CD4-positive, CD25-positive, alpha-beta regulatory T cell (primary cell): ENCODE measurements at regions not wholly inside any gene's neighbourhood (a gene's known extent, or its start where the extent isn't known, plus 50 kb on each side); places are given as distances from the start of the nearest gene placed in this dataset.

Experiments used
- ATAC-seq, 2 donors: fragments of 150-1000 bp; cut with Tn5 transposase; one replicate each; pipeline ENCODE4 v1.10.0; 2021; ENCODE audit warnings: low read depth in 2 of 2, moderate number of reproducible peaks in 2 of 2, moderate library complexity in 1 of 2
- DNase-seq, 3 donors: peaks; one replicate each; pipeline versions ENCODE4 v3.0.0 to v3.0.0-alpha.2; 2012 to 2022; ENCODE audit warnings: mixed read lengths in 1 of 3
- H3K27ac ChIP-seq: one replicate; pipeline ENCODE4 v1.7.0; 2013; ENCODE audit warnings: mild to moderate bottlenecking, low read length; ENCODE audit not compliant: insufficient read depth, poor library complexity, severe bottlenecking
- H3K27me3 ChIP-seq: one replicate; pipeline ENCODE4 v1.7.0; 2013; ENCODE audit warnings: low read length; ENCODE audit not compliant: control insufficient read depth, insufficient read depth
- H3K36me3 ChIP-seq: one replicate; pipeline ENCODE4 v1.7.0; 2013; ENCODE audit warnings: mild to moderate bottlenecking, low read length, moderate library complexity; ENCODE audit not compliant: control insufficient read depth, insufficient read depth
- H3K4me1 ChIP-seq: 2 replicates; pipeline ENCODE4 v1.7.0; 2013; ENCODE audit warnings: mild to moderate bottlenecking, low read length; ENCODE audit not compliant: insufficient read depth, control insufficient read depth, poor library complexity, severe bottlenecking
- H3K4me3 ChIP-seq: one replicate; pipeline ENCODE4 v1.7.0; 2013; ENCODE audit warnings: low read depth, mild to moderate bottlenecking, low read length, moderate library complexity
- H3K9me3 ChIP-seq, 2 experiments: 1 replicate in 1 of 2; 2 replicates in 1 of 2; pipeline ENCODE4 v1.7.0; 2013; ENCODE audit warnings: low read length in 2 of 2, mild to moderate bottlenecking in 1 of 2, moderate library complexity in 1 of 2; ENCODE audit not compliant: control insufficient read depth in 2 of 2
- H3K27ac Mint-ChIP-seq, 3 donors: one replicate each; pipeline ENCODE4 v1.8.0; 2020 to 2022; ENCODE audit warnings: mild to moderate bottlenecking in 3 of 3, mixed read lengths in 3 of 3, moderate library complexity in 2 of 3
- H3K27me3 Mint-ChIP-seq: one replicate; pipeline ENCODE4 v1.8.0; 2022; ENCODE audit warnings: mild to moderate bottlenecking, mixed read lengths
- H3K36me3 Mint-ChIP-seq: one replicate; pipeline ENCODE4 v1.8.0; 2020; ENCODE audit warnings: mixed read lengths
- H3K4me1 Mint-ChIP-seq, 4 donors: one replicate each; pipeline ENCODE4 v1.8.0; 2020 to 2022; ENCODE audit warnings: mixed read lengths in 4 of 4, mild to moderate bottlenecking in 1 of 4
- H3K4me3 Mint-ChIP-seq, 4 donors: one replicate each; pipeline ENCODE4 v1.8.0; 2020 to 2022; ENCODE audit warnings: mild to moderate bottlenecking in 4 of 4, mixed read lengths in 4 of 4, moderate library complexity in 3 of 4
- H3K9me3 Mint-ChIP-seq, 7 donors: one replicate each; pipeline ENCODE4 v1.8.0; 2020 to 2022; ENCODE audit warnings: mixed read lengths in 7 of 7, mild to moderate bottlenecking in 3 of 7, moderate library complexity in 2 of 7

DNA sequence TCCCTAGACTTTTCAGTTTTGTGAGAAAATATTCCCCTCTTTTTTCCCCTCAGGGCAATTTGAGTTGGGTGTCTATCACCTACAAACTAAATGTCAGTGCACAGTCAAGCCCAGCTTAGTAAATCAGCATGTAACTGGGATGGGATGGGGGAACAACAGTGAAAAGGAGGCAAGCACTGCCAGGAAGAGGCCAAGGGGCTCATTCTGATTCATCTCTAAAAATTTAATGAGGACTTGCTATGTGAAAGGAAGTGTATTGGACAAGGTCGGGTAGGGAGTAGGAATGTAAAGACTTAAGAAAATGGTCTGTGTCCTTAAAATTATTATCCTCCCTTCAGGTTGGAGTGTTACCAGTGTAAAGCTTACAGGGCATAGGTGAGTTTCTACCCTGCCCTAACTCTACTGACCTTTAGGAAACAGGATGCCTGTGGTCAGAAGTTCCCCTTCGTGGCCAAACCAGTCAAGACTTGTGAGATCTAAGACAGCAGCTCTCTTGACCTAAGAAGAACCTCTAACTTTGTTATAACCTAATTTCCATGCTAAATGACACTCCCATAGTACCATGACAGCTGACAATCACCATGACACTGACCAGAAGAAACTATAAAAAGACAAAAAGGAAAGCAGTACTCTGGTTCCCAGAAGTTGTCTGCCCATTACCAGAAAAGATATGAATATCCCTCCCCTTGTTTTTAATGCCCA is 194.4 kb upstream of the LDB2 start:
- H3K27me3 Mint-ChIP-seq = no peaks in the 10 kb centered on the region
- H3K9me3 ChIP-seq = no peaks in the 10 kb centered on the region
- no peak overlapping the region for H3K4me3 ChIP-seq
- no peak overlapping the region for H3K4me3 Mint-ChIP-seq
- H3K4me1 ChIP-seq = no peaks in the 10 kb centered on the region
- no peak overlapping the region for H3K27ac Mint-ChIP-seq
- no peaks in the 10 kb centered on the region for H3K36me3 ChIP-seq
- H3K4me1 Mint-ChIP-seq = no peaks in the 10 kb centered on the region
- no peaks in the 10 kb centered on the region for H3K36me3 Mint-ChIP-seq
- H3K9me3 Mint-ChIP-seq = peaks cover 0 to 4% (median 0%) of the 10 kb centered on the region in 7 donors
- H3K27me3 ChIP-seq = no peaks in the 10 kb centered on the region
- DNase-seq = no peak
- H3K27ac ChIP-seq = no peak overlapping the region
- ATAC-seq = no peak

DNA sequence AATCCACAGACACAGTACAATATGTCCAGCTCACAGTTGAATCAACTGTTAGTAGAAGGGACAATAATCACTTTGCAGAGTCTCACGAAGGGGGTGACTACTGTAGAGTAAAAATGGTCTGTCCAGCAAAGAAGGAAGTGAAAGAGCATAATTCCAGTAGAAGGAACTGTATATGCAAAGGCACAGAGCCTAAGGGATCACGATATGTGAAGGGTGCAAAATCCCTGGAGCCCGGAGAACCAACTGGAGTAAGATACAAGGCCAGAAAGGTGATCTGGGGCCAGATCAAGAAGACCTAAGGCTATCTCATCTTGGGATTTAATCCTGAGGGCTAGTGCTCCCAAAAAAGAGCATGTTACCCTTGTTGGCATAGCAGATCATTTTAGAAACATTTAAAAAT is 192.7 kb upstream of the LDB2 start:
- Histone ChIP-seq H3K4me1 (no peaks in the 10 kb centered on the region), H3K36me3 (no peaks in the 10 kb centered on the region), H3K9me3 (no peaks in the 10 kb centered on the region), H3K27ac (no peak overlapping the region), H3K27me3 (no peaks in the 10 kb centered on the region), H3K4me3 (no peak overlapping the region)
- DNase-seq = no peak
- Mint-ChIP-seq H3K9me3 (peaks cover 0 to 4% (median 0%) of the 10 kb centered on the region in 7 donors), H3K4me3 (no peak overlapping the region), H3K27ac (no peak overlapping the region), H3K27me3 (no peaks in the 10 kb centered on the region), H3K36me3 (no peaks in the 10 kb centered on the region), H3K4me1 (no peaks in the 10 kb centered on the region)
- ATAC-seq = no peak

DNA sequence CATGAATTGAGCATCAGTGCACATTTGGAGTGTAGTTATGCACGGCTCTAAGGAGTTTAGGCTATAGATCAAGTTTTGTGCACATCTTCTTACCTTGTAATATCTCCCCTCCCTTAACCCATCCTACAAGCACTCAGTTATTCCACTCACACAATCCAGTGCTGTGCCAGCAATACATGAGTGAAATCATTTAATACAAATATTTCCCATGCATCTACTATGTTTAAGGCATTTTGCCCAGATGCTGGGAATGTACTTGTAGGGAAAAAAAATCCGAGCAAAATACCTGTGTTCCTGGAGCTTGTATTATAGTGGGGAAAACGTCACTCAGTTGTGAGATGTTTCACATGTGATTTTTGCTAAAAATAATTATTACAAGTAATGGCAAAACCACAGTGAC is 191.6 kb upstream of the LDB2 start:
- H3K4me3 ChIP-seq = no peak overlapping the region
- ATAC-seq (no peak), DNase-seq (no peak)
- peaks cover 0 to 2% of the 10 kb centered on the region in 2 experiments for H3K9me3 ChIP-seq
- Mint-ChIP-seq H3K27ac (no peak overlapping the region), H3K4me3 (no peak overlapping the region), H3K36me3 (no peaks in the 10 kb centered on the region), H3K27me3 (no peaks in the 10 kb centered on the region), H3K4me1 (no peaks in the 10 kb centered on the region), H3K9me3 (peaks cover 0 to 4% (median 0%) of the 10 kb centered on the region in 7 donors)
- H3K36me3 ChIP-seq = no peaks in the 10 kb centered on the region
- no peaks in the 10 kb centered on the region for H3K4me1 ChIP-seq
- H3K27me3 ChIP-seq = no peaks in the 10 kb centered on the region
- H3K27ac ChIP-seq = no peak overlapping the region

DNA sequence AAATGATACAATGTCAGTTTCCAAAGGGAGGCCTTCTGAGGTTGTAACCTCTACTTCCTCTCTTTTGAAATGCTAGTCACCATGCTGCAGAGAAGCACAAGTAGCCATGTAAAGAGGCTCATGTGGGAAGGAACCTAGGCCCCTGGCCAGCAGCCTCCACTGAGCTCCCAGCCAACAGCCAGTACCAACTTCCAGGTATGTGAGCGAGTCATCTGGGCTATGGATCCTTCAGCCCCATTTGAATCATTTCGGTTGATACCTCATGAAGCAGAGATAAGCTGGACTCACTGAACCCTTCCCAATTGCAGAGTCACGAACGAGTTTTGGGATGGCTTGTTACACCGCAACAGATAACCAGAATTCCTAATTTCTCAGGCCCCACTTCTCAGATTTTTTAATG is 187.0 kb upstream of the LDB2 start:
- Histone ChIP-seq H3K4me3 (no peak overlapping the region), H3K9me3 (peaks cover 0 to 2% of the 10 kb centered on the region in 2 experiments), H3K36me3 (no peaks in the 10 kb centered on the region), H3K4me1 (no peaks in the 10 kb centered on the region), H3K27ac (no peak overlapping the region), H3K27me3 (no peaks in the 10 kb centered on the region)
- Mint-ChIP-seq H3K4me3 (no peak overlapping the region), H3K9me3 (peaks cover 0 to 4% (median 0%) of the 10 kb centered on the region in 7 donors), H3K4me1 (no peaks in the 10 kb centered on the region), H3K27me3 (no peaks in the 10 kb centered on the region), H3K36me3 (no peaks in the 10 kb centered on the region), H3K27ac (no peak overlapping the region)
- ATAC-seq = no peak
- DNase-seq = no peak

DNA sequence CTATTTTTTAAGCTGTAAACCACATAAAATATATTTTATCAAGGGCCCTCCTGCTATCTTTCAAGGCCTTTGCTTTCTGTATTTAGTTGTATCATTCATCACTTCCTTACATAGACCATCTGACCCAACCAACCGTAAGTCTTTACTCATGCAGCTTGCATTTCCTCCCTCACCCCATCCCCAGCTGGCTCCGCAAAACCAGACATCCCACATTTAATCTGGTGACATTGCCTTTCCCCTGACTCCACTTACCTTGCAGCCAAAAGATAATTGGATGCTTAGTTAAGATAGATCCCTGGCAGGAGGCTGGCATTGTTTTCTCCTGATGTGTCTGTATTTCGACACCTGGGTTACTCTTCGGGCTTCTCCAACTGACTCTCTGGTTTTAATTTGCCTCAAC is 183.7 kb upstream of the LDB2 start:
- Mint-ChIP-seq H3K4me1 (no peaks in the 10 kb centered on the region), H3K27me3 (no peaks in the 10 kb centered on the region), H3K36me3 (no peaks in the 10 kb centered on the region), H3K4me3 (no peak overlapping the region), H3K27ac (no peak overlapping the region), H3K9me3 (peaks cover 0 to 3% (median 0%) of the 10 kb centered on the region in 7 donors)
- H3K4me1 ChIP-seq = no peaks in the 10 kb centered on the region
- peaks cover 0 to 2% of the 10 kb centered on the region in 2 experiments for H3K9me3 ChIP-seq
- DNase-seq = no peak
- H3K36me3 ChIP-seq = no peaks in the 10 kb centered on the region
- H3K4me3 ChIP-seq = no peak overlapping the region
- no peaks in the 10 kb centered on the region for H3K27me3 ChIP-seq
- ATAC-seq = no peak
- H3K27ac ChIP-seq = no peak overlapping the region

DNA sequence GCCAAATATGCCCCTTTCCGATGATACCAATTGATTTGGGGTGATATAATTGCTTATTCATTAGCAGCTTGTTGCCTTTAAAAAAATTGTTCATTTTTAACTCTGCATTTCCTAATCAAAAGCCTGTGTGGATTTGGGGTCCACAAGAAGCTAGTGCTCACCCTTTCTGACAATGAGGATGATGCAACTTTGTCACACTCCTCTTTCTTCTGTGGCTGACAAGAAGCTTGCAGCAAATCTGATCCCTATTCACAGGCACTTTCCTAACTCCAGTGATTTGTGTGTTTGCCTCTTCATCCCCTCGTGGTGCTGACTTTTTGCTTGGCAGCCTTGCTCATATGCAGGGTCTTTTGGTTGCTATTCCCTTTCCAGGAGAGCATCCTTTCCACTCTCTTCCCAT is 182.7 kb upstream of the LDB2 start:
- Mint-ChIP-seq H3K4me3 (no peak overlapping the region), H3K9me3 (no peaks in the 10 kb centered on the region), H3K36me3 (no peaks in the 10 kb centered on the region), H3K27ac (no peak overlapping the region), H3K4me1 (no peaks in the 10 kb centered on the region), H3K27me3 (no peaks in the 10 kb centered on the region)
- no peak for ATAC-seq
- H3K9me3 ChIP-seq = peaks cover 0 to 2% of the 10 kb centered on the region in 2 experiments
- H3K36me3 ChIP-seq = no peaks in the 10 kb centered on the region
- H3K4me3 ChIP-seq = no peak overlapping the region
- no peaks in the 10 kb centered on the region for H3K4me1 ChIP-seq
- H3K27me3 ChIP-seq = no peaks in the 10 kb centered on the region
- DNase-seq = no peak
- H3K27ac ChIP-seq = no peak overlapping the region

DNA sequence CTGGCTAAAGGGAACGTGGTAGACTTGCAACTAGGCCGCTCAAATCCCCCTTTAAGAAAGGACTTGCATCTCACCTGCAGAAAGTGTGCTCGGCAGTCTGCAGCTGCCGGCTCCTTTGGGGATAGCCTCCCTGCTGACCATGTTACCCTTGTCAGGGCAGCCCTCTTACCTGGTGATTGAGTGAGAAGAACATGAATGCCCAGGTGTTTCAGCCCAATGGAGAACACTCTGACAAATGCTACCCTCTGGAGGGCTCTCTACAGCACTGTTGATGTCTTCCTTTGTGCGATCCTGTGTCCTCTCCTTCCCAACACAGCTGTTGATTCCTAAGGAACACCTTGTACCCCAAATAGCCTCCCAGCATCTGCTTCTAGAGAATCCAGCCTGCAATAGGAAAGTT is 178.7 kb upstream of the LDB2 start:
- Mint-ChIP-seq H3K27ac (no peak overlapping the region), H3K27me3 (no peaks in the 10 kb centered on the region), H3K36me3 (no peaks in the 10 kb centered on the region), H3K9me3 (peaks cover 0 to 5% (median 0%) of the 10 kb centered on the region in 7 donors), H3K4me3 (no peak overlapping the region), H3K4me1 (no peaks in the 10 kb centered on the region)
- Histone ChIP-seq H3K27ac (no peak overlapping the region), H3K4me1 (no peaks in the 10 kb centered on the region), H3K4me3 (no peak overlapping the region), H3K36me3 (no peaks in the 10 kb centered on the region), H3K9me3 (no peaks in the 10 kb centered on the region), H3K27me3 (no peaks in the 10 kb centered on the region)
- ATAC-seq (no peak), DNase-seq (no peak)

DNA sequence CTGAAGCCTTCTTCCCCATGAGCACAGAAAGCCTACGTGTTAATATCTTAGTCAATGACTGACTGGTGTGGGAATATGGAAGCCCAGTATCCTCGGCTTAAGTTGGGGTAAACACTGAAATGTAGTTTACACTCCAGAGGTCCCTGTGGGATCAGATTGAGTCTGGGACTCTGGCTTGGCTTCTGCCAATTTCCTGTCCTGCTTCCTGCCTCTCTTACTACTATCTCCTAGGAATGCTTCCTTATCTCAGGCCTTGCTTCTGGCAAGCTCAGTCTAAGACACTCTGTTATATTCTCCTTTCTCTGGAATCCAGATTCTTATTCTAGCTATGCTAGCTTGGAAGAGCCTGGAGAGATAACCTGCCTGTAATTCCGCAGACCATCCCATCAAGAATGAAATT is 174.0 kb upstream of the LDB2 start:
- no peak overlapping the region for H3K4me3 Mint-ChIP-seq

More for the DNA sequence above, 174.0 kb upstream of the LDB2 start:
- H3K36me3 Mint-ChIP-seq = no peaks in the 10 kb centered on the region
- no peaks in the 10 kb centered on the region for H3K4me1 Mint-ChIP-seq
- H3K27me3 Mint-ChIP-seq = no peaks in the 10 kb centered on the region
- Histone ChIP-seq H3K4me3 (no peak overlapping the region), H3K36me3 (no peaks in the 10 kb centered on the region), H3K27me3 (no peaks in the 10 kb centered on the region), H3K4me1 (no peaks in the 10 kb centered on the region), H3K27ac (no peak overlapping the region), H3K9me3 (no peaks in the 10 kb centered on the region)
- H3K9me3 Mint-ChIP-seq = peaks cover 0 to 5% (median 0%) of the 10 kb centered on the region in 7 donors
- ATAC-seq = no peak
- no peak for DNase-seq
- H3K27ac Mint-ChIP-seq = no peak overlapping the region
